ENCODE measurements at regions not wholly inside any gene's neighbourhood (a gene's known extent, or its start where the extent isn't known, plus 50 kb on each side); places are given as distances from the start of the nearest gene placed in this dataset.

GRCh38 chr18:40670668-40671375 lies 1284.2 kb upstream of the PIK3C3 start:
- H3K27ac ChIP-seq: no peak overlapping the region
- H3K4me3 ChIP-seq: no peak overlapping the region
- no peaks in the 10 kb centered on the region for H3K9me3 ChIP-seq
- intact Hi-C loops (cut with DNase I): no loop called here
- DNase-seq (no peak), ATAC-seq (no peak)
- no peaks in the 10 kb centered on the region for H3K36me3 ChIP-seq
- H3K27me3 ChIP-seq (ENCODE audit: low read depth): no peaks in the 10 kb centered on the region
- no peaks in the 10 kb centered on the region for H3K4me1 ChIP-seq
- TF ChIP-seq CTCF (IDR thresholded peaks at IDR 0.05): no peak

DNA sequence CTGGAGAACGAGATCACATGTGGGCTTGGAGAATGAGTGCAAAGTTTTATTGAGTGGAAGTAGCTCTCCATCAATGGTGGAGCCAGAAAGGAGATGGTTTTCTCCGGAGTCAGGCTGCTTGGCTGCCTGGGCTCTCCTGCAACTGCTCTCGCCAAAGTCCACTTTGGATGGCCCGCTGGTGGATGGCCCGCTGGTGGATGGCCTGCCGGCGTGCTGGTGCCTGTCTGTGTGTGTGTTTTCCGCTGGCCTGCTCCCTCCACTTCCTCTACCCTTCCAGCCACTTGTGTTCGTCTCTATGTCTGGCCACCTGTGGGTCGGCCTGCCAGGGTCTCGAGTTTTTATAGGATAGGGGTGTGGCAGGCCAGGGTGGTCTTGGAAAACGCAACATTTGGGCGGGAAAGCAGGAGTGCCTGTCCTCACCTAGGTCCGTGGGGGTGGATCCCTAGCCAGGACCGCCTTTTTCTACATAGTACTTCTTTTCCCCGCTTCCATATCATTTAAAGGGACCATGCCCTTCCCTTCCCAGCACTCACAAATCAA lies 1292.1 kb upstream of the PIK3C3 start:
- DNase-seq: no peak
- no peaks in the 10 kb centered on the region for H3K4me1 ChIP-seq
- H3K36me3 ChIP-seq: no peaks in the 10 kb centered on the region
- H3K9me3 ChIP-seq: no peaks in the 10 kb centered on the region
- TF ChIP-seq CTCF (IDR thresholded peaks at IDR 0.05): no peak
- H3K27ac ChIP-seq: no peak overlapping the region
- H3K4me3 ChIP-seq: no peak overlapping the region
- no peak for ATAC-seq
- no peaks in the 10 kb centered on the region for H3K27me3 ChIP-seq (ENCODE audit: low read depth)
- intact Hi-C loops (cut with DNase I): no loop called here

GRCh38 chr18:40653682-40654081 lies 1301.4 kb upstream of the PIK3C3 start:
- Histone ChIP-seq H3K27ac (no peak overlapping the region), H3K27me3 (ENCODE audit: low read depth) (no peaks in the 10 kb centered on the region), H3K36me3 (no peaks in the 10 kb centered on the region), H3K4me1 (no peaks in the 10 kb centered on the region), H3K4me3 (no peak overlapping the region), H3K9me3 (no peaks in the 10 kb centered on the region)
- ATAC-seq (no peak), DNase-seq (no peak)
- TF ChIP-seq CTCF (IDR thresholded peaks at IDR 0.05): no peak
- intact Hi-C loops (cut with DNase I): no loop called here

- no peak for ATAC-seq
- DNase-seq: no peak
- TF ChIP-seq CTCF (IDR thresholded peaks at IDR 0.05): no peak
- Histone ChIP-seq H3K36me3 (no peaks in the 10 kb centered on the region), H3K9me3 (no peaks in the 10 kb centered on the region), H3K27me3 (ENCODE audit: low read depth) (no peaks in the 10 kb centered on the region), H3K4me1 (no peaks in the 10 kb centered on the region), H3K27ac (no peak overlapping the region), H3K4me3 (no peak overlapping the region)
- intact Hi-C loops (cut with DNase I): no loop called here
These were observed 1302.7 kb upstream of the PIK3C3 start for GRCh38 chr18:40652321-40652720.

- no peak overlapping the region for H3K27ac ChIP-seq
- H3K9me3 ChIP-seq: no peaks in the 10 kb centered on the region
- no peaks in the 10 kb centered on the region for H3K4me1 ChIP-seq
- H3K27me3 ChIP-seq (ENCODE audit: low read depth): no peaks in the 10 kb centered on the region
- H3K4me3 ChIP-seq: no peak overlapping the region
- ATAC-seq: no peak
- no peak for DNase-seq
- no peak for TF ChIP-seq CTCF (IDR thresholded peaks at IDR 0.05)
- no peaks in the 10 kb centered on the region for H3K36me3 ChIP-seq
- intact Hi-C loops (cut with DNase I): no loop called here
These were observed 1303.9 kb upstream of the PIK3C3 start for GRCh38 chr18:40651163-40651562.
